ENCODE measurements at regions not wholly inside any gene's neighbourhood (a gene's known extent, or its start where the extent isn't known, plus 50 kb on each side); places are given as distances from the start of the nearest gene placed in this dataset.

- H3K36me3 Mint-ChIP-seq = peaks cover 2% of the 10 kb centered on the region
- no peaks in the 10 kb centered on the region for H3K9me3 Mint-ChIP-seq
- H3K4me1 Mint-ChIP-seq = peaks cover 23% of the 10 kb centered on the region
- H3K27ac Mint-ChIP-seq = no peak overlapping the region
- H3K4me3 Mint-ChIP-seq = no peak overlapping the region
- no peak for DNase-seq (ENCODE audit: low spot score in 2 of 2, unreplicated experiment in 2 of 2)
- TF ChIP-seq, protein P1, sequence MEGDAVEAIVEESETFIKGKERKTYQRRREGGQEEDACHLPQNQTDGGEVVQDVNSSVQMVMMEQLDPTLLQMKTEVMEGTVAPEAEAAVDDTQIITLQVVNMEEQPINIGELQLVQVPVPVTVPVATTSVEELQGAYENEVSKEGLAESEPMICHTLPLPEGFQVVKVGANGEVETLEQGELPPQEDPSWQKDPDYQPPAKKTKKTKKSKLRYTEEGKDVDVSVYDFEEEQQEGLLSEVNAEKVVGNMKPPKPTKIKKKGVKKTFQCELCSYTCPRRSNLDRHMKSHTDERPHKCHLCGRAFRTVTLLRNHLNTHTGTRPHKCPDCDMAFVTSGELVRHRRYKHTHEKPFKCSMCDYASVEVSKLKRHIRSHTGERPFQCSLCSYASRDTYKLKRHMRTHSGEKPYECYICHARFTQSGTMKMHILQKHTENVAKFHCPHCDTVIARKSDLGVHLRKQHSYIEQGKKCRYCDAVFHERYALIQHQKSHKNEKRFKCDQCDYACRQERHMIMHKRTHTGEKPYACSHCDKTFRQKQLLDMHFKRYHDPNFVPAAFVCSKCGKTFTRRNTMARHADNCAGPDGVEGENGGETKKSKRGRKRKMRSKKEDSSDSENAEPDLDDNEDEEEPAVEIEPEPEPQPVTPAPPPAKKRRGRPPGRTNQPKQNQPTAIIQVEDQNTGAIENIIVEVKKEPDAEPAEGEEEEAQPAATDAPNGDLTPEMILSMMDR (IDR thresholded peaks at IDR 0.05; ENCODE audit: unreplicated experiment) = no peak
- no peaks in the 10 kb centered on the region for H3K27me3 Mint-ChIP-seq (ENCODE audit: low read depth)
These were observed 237.0 kb upstream of the TPM1 start for GRCh38 chr15:62805502-62805901.

- TF ChIP-seq, protein P1 (IDR thresholded peaks at IDR 0.05; ENCODE audit: unreplicated experiment) = no peak
- H3K27ac Mint-ChIP-seq = no peak overlapping the region
- H3K4me1 Mint-ChIP-seq = peaks cover 29% of the 10 kb centered on the region
- no peak overlapping the region for H3K4me3 Mint-ChIP-seq
- H3K9me3 Mint-ChIP-seq = no peaks in the 10 kb centered on the region
- no peak for DNase-seq (ENCODE audit: low spot score in 2 of 2, unreplicated experiment in 2 of 2)
- H3K36me3 Mint-ChIP-seq = peaks cover 2% of the 10 kb centered on the region
- H3K27me3 Mint-ChIP-seq (ENCODE audit: low read depth) = no peaks in the 10 kb centered on the region
These were observed 234.9 kb upstream of the TPM1 start for GRCh38 chr15:62807539-62808130.

- Mint-ChIP-seq H3K9me3 (no peaks in the 10 kb centered on the region), H3K4me1 (peaks cover 37% of the 10 kb centered on the region), H3K36me3 (peaks cover 2% of the 10 kb centered on the region), H3K27me3 (ENCODE audit: low read depth) (no peaks in the 10 kb centered on the region), H3K27ac (peak overlapping the region; percentile 57), H3K4me3 (no peak overlapping the region)
- TF ChIP-seq, protein P1 (IDR thresholded peaks at IDR 0.05; ENCODE audit: unreplicated experiment) = no peak
- DNase-seq (ENCODE audit: low spot score in 2 of 2, unreplicated experiment in 2 of 2) = no peak
These were observed 233.2 kb upstream of the TPM1 start for GRCh38 chr15:62809115-62809967.

- H3K4me1 Mint-ChIP-seq = peaks cover 41% of the 10 kb centered on the region
- DNase-seq (ENCODE audit: low spot score in 2 of 2, unreplicated experiment in 2 of 2) = no peak
- peak overlapping the region; percentile 57 for H3K27ac Mint-ChIP-seq
- no peaks in the 10 kb centered on the region for H3K9me3 Mint-ChIP-seq
- TF ChIP-seq, protein P1 (IDR thresholded peaks at IDR 0.05; ENCODE audit: unreplicated experiment) = no peak
- H3K4me3 Mint-ChIP-seq = no peak overlapping the region
- H3K36me3 Mint-ChIP-seq = peaks cover 2% of the 10 kb centered on the region
- no peaks in the 10 kb centered on the region for H3K27me3 Mint-ChIP-seq (ENCODE audit: low read depth)
These were observed 232.6 kb upstream of the TPM1 start for GRCh38 chr15:62809968-62810260.

GRCh38 chr15:62812515-62812835, 230.1 kb upstream of the TPM1 start:
- H3K27ac Mint-ChIP-seq = peak overlapping the region; percentile 2
- TF ChIP-seq, protein P1 (IDR thresholded peaks at IDR 0.05; ENCODE audit: unreplicated experiment) = no peak
- H3K9me3 Mint-ChIP-seq = no peaks in the 10 kb centered on the region
- H3K36me3 Mint-ChIP-seq = no peaks in the 10 kb centered on the region
- H3K27me3 Mint-ChIP-seq (ENCODE audit: low read depth) = no peaks in the 10 kb centered on the region
- no peak overlapping the region for H3K4me3 Mint-ChIP-seq
- DNase-seq (ENCODE audit: low spot score in 2 of 2, unreplicated experiment in 2 of 2) = no peak
- H3K4me1 Mint-ChIP-seq = peaks cover 62% of the 10 kb centered on the region
